ENCODE measurements at regions not wholly inside any gene's neighbourhood (a gene's known extent, or its start where the extent isn't known, plus 50 kb on each side); places are given as distances from the start of the nearest gene placed in this dataset.

DNA sequence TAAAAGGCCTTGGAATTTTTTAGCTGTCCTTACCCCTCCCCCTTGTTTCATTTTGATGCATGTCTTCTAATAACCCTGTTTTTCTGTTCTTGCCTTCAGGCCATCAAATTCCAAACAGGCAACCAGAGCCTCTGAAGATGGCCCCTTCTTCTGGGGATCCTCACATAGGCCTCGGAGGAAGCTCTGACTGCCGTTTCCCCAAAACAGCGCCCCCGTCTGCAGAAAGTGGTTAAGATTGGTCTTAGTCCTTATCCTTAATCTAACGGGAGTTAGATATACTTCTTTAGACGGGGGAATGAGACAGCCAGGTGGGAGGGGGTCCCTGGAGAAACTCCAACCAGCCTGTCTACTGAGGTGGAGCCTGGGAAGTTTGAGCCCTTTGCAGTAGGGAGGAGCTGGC lies 226.3 kb upstream of the ZNF608 start:
- H3K36me3 ChIP-seq: no peaks in the 10 kb centered on the region
- H3K27ac ChIP-seq: no peak overlapping the region
- DNase-seq: no peak
- peaks cover 2% of the 10 kb centered on the region for H3K9me3 ChIP-seq (ENCODE audit: severe bottlenecking)
- H3K27me3 ChIP-seq (ENCODE audit: insufficient read depth, low read depth, severe bottlenecking): no peaks in the 10 kb centered on the region
- no peak overlapping the region for H3K4me3 ChIP-seq (ENCODE audit: low read depth, low read length)
- TF ChIP-seq, protein P1, sequence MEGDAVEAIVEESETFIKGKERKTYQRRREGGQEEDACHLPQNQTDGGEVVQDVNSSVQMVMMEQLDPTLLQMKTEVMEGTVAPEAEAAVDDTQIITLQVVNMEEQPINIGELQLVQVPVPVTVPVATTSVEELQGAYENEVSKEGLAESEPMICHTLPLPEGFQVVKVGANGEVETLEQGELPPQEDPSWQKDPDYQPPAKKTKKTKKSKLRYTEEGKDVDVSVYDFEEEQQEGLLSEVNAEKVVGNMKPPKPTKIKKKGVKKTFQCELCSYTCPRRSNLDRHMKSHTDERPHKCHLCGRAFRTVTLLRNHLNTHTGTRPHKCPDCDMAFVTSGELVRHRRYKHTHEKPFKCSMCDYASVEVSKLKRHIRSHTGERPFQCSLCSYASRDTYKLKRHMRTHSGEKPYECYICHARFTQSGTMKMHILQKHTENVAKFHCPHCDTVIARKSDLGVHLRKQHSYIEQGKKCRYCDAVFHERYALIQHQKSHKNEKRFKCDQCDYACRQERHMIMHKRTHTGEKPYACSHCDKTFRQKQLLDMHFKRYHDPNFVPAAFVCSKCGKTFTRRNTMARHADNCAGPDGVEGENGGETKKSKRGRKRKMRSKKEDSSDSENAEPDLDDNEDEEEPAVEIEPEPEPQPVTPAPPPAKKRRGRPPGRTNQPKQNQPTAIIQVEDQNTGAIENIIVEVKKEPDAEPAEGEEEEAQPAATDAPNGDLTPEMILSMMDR (IDR thresholded peaks at IDR 0.05; ENCODE audit: low read depth, low read length): no peak

DNA sequence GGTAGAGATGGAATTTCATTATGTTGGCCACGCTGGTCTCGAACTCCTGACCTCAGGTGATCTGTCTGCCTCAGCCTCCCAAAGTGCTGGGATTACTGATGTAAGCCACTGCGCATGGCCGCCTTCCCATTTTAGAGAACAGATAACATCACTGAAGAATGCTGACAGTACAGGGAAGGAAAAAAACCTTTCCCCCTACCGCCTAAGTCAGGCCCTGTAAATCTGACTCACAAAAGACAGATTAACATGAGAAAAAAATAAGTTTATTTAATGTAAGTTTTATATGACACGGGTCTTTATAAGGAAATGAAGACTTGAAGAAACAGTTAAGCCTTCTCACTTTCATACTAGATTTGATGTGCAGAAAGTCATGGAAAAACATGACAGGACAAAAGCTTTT lies 227.2 kb upstream of the ZNF608 start:
- Histone ChIP-seq H3K27me3 (ENCODE audit: insufficient read depth, low read depth, severe bottlenecking) (no peaks in the 10 kb centered on the region), H3K27ac (no peak overlapping the region), H3K36me3 (no peaks in the 10 kb centered on the region), H3K9me3 (ENCODE audit: severe bottlenecking) (peaks cover 2% of the 10 kb centered on the region), H3K4me3 (ENCODE audit: low read depth, low read length) (no peak overlapping the region)
- no peak for DNase-seq
- TF ChIP-seq, protein P1 (IDR thresholded peaks at IDR 0.05; ENCODE audit: low read depth, low read length): no peak

DNA sequence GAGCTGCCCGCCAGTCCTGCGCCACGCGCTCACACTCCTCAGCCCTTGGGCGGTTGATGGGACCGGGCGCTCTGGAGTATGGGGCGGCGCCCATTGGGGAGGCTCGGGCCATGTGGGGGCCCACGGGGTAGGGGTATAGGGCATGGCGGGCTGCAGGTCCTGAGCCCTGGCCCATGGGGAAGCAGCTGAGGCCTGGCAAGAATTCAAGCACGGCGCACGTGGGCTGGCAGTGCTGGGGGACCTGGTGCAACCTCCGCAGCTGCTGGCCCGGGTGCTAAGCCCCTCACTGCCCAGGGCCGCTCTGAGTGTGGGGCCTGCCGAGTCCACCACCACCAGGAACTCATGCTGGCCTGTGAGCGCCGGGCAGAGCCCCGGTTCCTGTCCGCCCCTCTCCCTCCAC lies 229.6 kb upstream of the ZNF608 start:
- Histone ChIP-seq H3K27me3 (ENCODE audit: insufficient read depth, low read depth, severe bottlenecking) (no peaks in the 10 kb centered on the region), H3K36me3 (no peaks in the 10 kb centered on the region), H3K9me3 (ENCODE audit: severe bottlenecking) (peaks cover 2% of the 10 kb centered on the region), H3K27ac (no peak overlapping the region), H3K4me3 (ENCODE audit: low read depth, low read length) (no peak overlapping the region)
- DNase-seq: no peak
- TF ChIP-seq, protein P1 (IDR thresholded peaks at IDR 0.05; ENCODE audit: low read depth, low read length): no peak

DNA sequence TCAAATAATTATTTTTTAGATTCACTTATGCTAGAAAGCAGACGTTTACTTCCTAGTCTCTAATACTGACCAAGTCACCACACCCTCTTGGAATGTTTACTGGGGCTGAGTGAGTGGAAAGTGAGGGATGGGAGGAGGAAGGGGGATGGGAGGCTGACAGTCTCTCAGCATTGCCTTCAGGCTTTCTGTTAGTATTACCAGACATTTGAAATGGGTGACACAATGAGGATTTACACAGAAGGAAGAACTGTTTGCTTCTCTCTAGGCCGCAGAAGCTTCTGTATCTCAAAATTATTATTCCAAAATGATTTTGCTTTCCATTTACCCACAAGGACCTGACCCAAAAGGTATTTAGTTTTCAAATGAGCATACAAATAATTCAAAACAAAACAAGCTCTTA lies 232.8 kb upstream of the ZNF608 start:
- TF ChIP-seq, protein P1 (IDR thresholded peaks at IDR 0.05; ENCODE audit: low read depth, low read length): no peak
- DNase-seq: no peak
- no peak overlapping the region; the same call in 1 of the 2 replicates for H3K27ac ChIP-seq
- H3K4me3 ChIP-seq (ENCODE audit: low read depth, low read length): no peak overlapping the region
- no peaks in the 10 kb centered on the region for H3K27me3 ChIP-seq (ENCODE audit: insufficient read depth, low read depth, severe bottlenecking)
- peaks cover 12% of the 10 kb centered on the region for H3K9me3 ChIP-seq (ENCODE audit: severe bottlenecking)
- no peaks in the 10 kb centered on the region for H3K36me3 ChIP-seq

DNA sequence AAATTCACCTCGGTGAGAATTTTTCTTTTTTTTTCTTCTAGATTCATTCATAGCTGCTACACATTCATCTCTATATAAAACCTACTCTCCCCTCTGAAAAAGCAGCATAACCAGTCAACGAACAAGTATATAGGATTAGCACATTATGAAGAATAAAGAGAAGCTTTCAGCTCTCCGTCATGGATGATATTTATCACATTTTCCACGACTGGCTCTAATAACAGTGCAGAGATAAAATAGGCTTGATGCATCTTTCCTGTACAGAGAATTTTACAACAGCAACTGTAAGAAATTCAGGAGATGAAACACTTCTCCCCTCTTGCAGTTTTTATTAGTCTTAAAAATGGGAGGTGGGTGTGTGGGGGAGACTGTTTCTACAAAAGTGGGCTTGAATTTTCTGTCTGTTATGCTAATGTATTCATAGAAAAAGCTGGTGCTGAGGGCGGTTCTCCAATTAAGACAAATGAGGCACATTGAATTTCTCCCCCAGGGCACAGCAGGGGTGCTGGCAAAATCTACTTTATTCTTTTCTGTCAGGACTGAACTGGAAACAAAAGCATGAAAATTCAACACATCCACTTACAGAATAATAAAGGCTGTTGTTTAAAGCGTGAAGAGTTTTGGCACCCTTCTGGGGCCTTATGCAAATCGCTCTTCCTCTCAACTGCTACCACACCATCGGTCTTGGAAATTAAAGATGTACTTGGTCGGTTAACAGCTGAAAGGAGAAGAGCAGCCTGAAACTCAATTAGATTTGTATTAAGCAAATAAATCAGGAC lies 233.9 kb upstream of the ZNF608 start:
- peaks cover 12% of the 10 kb centered on the region for H3K9me3 ChIP-seq (ENCODE audit: severe bottlenecking)
- TF ChIP-seq, protein P1 (IDR thresholded peaks at IDR 0.05; ENCODE audit: low read depth, low read length): no peak
- H3K27me3 ChIP-seq (ENCODE audit: insufficient read depth, low read depth, severe bottlenecking): no peaks in the 10 kb centered on the region
- H3K27ac ChIP-seq: no peak overlapping the region
- H3K4me3 ChIP-seq (ENCODE audit: low read depth, low read length): no peak overlapping the region
- H3K36me3 ChIP-seq: no peaks in the 10 kb centered on the region
- DNase-seq: no peak

DNA sequence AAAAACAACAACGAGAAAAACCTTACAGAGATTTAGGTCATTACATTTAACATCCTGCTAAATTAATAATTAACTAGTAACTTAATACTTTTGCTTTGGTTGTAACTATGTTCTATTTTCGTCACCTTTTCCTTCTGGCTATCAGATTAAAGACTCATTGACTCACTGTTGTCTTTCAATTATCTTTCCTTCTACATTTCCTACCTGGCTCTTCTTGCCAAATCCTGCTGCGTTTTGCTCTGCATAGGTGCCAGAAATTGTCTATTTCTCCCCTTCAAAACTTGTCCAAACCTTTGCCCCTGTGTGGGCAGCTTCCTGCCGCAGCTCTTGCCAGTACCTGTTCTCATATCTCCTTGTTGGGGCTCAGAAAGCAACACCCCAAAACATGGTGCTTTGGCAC lies 235.5 kb upstream of the ZNF608 start:
- TF ChIP-seq, protein P1 (IDR thresholded peaks at IDR 0.05; ENCODE audit: low read depth, low read length): no peak
- Histone ChIP-seq H3K27ac (no peak overlapping the region), H3K27me3 (ENCODE audit: insufficient read depth, low read depth, severe bottlenecking) (no peaks in the 10 kb centered on the region), H3K4me3 (ENCODE audit: low read depth, low read length) (no peak overlapping the region), H3K9me3 (ENCODE audit: severe bottlenecking) (peaks cover 13% of the 10 kb centered on the region), H3K36me3 (no peaks in the 10 kb centered on the region)
- DNase-seq: no peak

All from WERI-Rb-1 (cell line).